ENCODE measurements at regions not wholly inside any gene's neighbourhood (a gene's known extent, or its start where the extent isn't known, plus 50 kb on each side); places are given as distances from the start of the nearest gene placed in this dataset.
"Not testable (repeated sequence)": the region's sequence is repeated elsewhere in the genome, so short reads cannot be mapped to it uniquely, and the experiment has no call there.

- H3K27me3 Mint-ChIP-seq (ENCODE audit: low read depth); DNase-seq (ENCODE audit: low spot score); CTCF ChIA-PET; H3K36me3 Mint-ChIP-seq; H3K4me3 Mint-ChIP-seq; POLR2A ChIA-PET; H3K27ac Mint-ChIP-seq; H3K4me1 Mint-ChIP-seq; H3K9me3 Mint-ChIP-seq: not testable (repeated sequence)
- peak; percentile 30; the same call in 1 of the 2 replicates for ATAC-seq
Measured at GRCh38 chr21:5697733-5698560, 4823.4 kb upstream of the TPTE start.
